IMR-90 (cell line): ENCODE measurements at regions not wholly inside any gene's neighbourhood (a gene's known extent, or its start where the extent isn't known, plus 50 kb on each side); places are given as distances from the start of the nearest gene placed in this dataset.
"Not testable (repeated sequence)": the region's sequence is repeated elsewhere in the genome, so short reads cannot be mapped to it uniquely, and the experiment has no call there.

Experiments used
- ATAC-seq: fragments of 200-7000 bp; cut with Tn5 transposase; 2 replicates; pipeline ENCODE4 v1.9.1; 2020; ENCODE audit warnings: low read depth, mild to moderate bottlenecking, moderate library complexity
- BruUV-seq: library from RNA; stranded (reverse); fragments of 400-500 nt; replicated peaks from 2 replicates; lab custom pipeline; 2021; lab: Mats Ljungman, UMichigan
- CTCF ChIA-PET: fragments of 300-600 bp; formaldehyde crosslinking; extraction: SDS; loops from one replicate; lab custom pipeline; 2021; ENCODE audit warnings: antibody characterized with exemption; lab: Yijun Ruan, JAX
- POLR2A ChIA-PET: fragments of 300-600 bp; sonication (Branson Sonifier 250); formaldehyde crosslinking; loops from one replicate; lab custom pipeline; 2022; ENCODE audit warnings: antibody characterized with exemption; ENCODE audit not compliant: unreplicated experiment; lab: Charles Lee
- DNase-seq: peaks from one replicate; pipeline ENCODE4 v3.0.0; 2013
- H2AFZ ChIP-seq: replicated peaks from 2 replicates; pipeline ENCODE3; 2013; ENCODE audit warnings: low read length, mild to moderate bottlenecking; ENCODE audit not compliant: poor library complexity
- H2AK5ac ChIP-seq: 2 replicates; pipeline ENCODE4 v1.6.1; 2013; ENCODE audit warnings: low read depth, low read length, inconsistent platforms
- H2AK9ac ChIP-seq: replicated peaks from 2 replicates; pipeline ENCODE3; 2013; ENCODE audit warnings: mild to moderate bottlenecking, low read depth, low read length, moderate library complexity; ENCODE audit not compliant: poor library complexity
- H2BK120ac ChIP-seq: 2 replicates; pipeline ENCODE4 v1.6.1; 2013; ENCODE audit warnings: low read depth, low read length, inconsistent platforms
- H2BK15ac ChIP-seq: 3 replicates; pipeline ENCODE4 v1.6.1; 2013; ENCODE audit warnings: low read depth, low read length, inconsistent platforms
- H2BK20ac ChIP-seq: 2 replicates; pipeline ENCODE4 v1.6.1; 2013; ENCODE audit warnings: low read depth, mild to moderate bottlenecking, inconsistent platforms, low read length, moderate library complexity
- H2BK5ac ChIP-seq: 2 replicates; pipeline ENCODE4 v1.6.1; 2013; ENCODE audit warnings: mild to moderate bottlenecking, low read depth, low read length, inconsistent platforms; ENCODE audit not compliant: poor library complexity, severe bottlenecking
- H3K14ac ChIP-seq: replicated peaks from 2 replicates; pipeline ENCODE4 v1.6.1; 2013; ENCODE audit warnings: low read depth, low read length, inconsistent platforms
- H3K18ac ChIP-seq: 2 replicates; pipeline ENCODE4 v1.6.1; 2013; ENCODE audit warnings: low read depth, low read length, control low read depth
- H3K23ac ChIP-seq: 2 replicates; pipeline ENCODE4 v1.6.1; 2013; ENCODE audit warnings: low read depth, low read length, inconsistent platforms
- H3K27ac ChIP-seq: 2 replicates; pipeline ENCODE4 v1.5.1; 2013; ENCODE audit warnings: mild to moderate bottlenecking, control low read depth, low read length; ENCODE audit not compliant: insufficient read depth
- H3K27me3 ChIP-seq: 2 replicates; pipeline ENCODE4 v1.6.1; 2013; ENCODE audit warnings: low read length; ENCODE audit not compliant: control insufficient read depth, insufficient read depth
- H3K36me3 ChIP-seq: 2 replicates; pipeline ENCODE4 v1.6.1; 2013; ENCODE audit warnings: low read length, mixed read lengths; ENCODE audit not compliant: control insufficient read depth, insufficient read depth
- H3K4ac ChIP-seq: 2 replicates; pipeline ENCODE4 v1.6.1; 2013; ENCODE audit warnings: low read depth, low read length, inconsistent platforms
- H3K4me1 ChIP-seq: 2 replicates; pipeline ENCODE4 v1.6.1; 2013; ENCODE audit warnings: low read length, mixed read lengths; ENCODE audit not compliant: control insufficient read depth, insufficient read depth
- H3K4me2 ChIP-seq: 2 replicates; pipeline ENCODE4 v1.6.1; 2013; ENCODE audit warnings: low read depth, mild to moderate bottlenecking, control low read depth, low read length, moderate library complexity
- H3K4me3 ChIP-seq: 2 replicates; pipeline ENCODE4 v1.5.1; 2013; ENCODE audit warnings: low read depth, mild to moderate bottlenecking, control low read depth, low read length, moderate library complexity; ENCODE audit not compliant: insufficient read depth
- H3K56ac ChIP-seq: 2 replicates; pipeline ENCODE4 v1.6.1; 2013; ENCODE audit warnings: low read length, inconsistent platforms; ENCODE audit not compliant: insufficient read depth; ENCODE audit errors: extremely low read depth
- H3K79me1 ChIP-seq, 2 experiments: 2 replicates each; pipeline ENCODE4 v1.6.1; 2013; ENCODE audit warnings: low read length in 2 of 2, inconsistent platforms in 1 of 2, low read depth in 1 of 2
- H3K9ac ChIP-seq: 2 replicates; pipeline ENCODE4 v1.6.1; 2013; ENCODE audit warnings: low read depth, low read length, control low read depth
- H3K9me1 ChIP-seq: 2 replicates; pipeline ENCODE4 v1.6.1; 2013; ENCODE audit warnings: low read length, inconsistent platforms; ENCODE audit not compliant: insufficient read depth
- H3K9me3 ChIP-seq: 2 replicates; pipeline ENCODE4 v1.6.1; 2013; ENCODE audit warnings: low read length; ENCODE audit not compliant: control insufficient read depth, insufficient read depth
- H4K20me1 ChIP-seq: 2 replicates; pipeline ENCODE4 v1.6.1; 2013; ENCODE audit warnings: low read length, inconsistent platforms; ENCODE audit not compliant: insufficient read depth
- H4K5ac ChIP-seq: 2 replicates; pipeline ENCODE4 v1.6.1; 2013; ENCODE audit warnings: mild to moderate bottlenecking, low read depth, low read length, control low read depth
- H4K8ac ChIP-seq, 2 experiments: 2 replicates each; pipeline ENCODE4 v1.6.1; 2013; ENCODE audit warnings: low read depth in 2 of 2, low read length in 2 of 2, control low read depth in 1 of 2, inconsistent platforms in 1 of 2
- H4K91ac ChIP-seq: 2 replicates; pipeline ENCODE4 v1.6.1; 2013; ENCODE audit warnings: low read depth, low read length, inconsistent platforms; ENCODE audit not compliant: insufficient read depth
- WGBS, 2 experiments: methylation state at CpG; one replicate each; pipeline versions ENCODE4 v1.1.5 to v1.1.7; 2013; ENCODE audit warnings: missing lambda C conversion rate in 2 of 2; ENCODE audit not compliant: insufficient read length in 1 of 2; ENCODE audit errors: extremely low coverage in 2 of 2; 5-methylcytosine and 5-hydroxymethylcytosine counted together
- dilution Hi-C: fragments of 300-500 bp; cut with HindIII; formaldehyde crosslinking; loops from one replicate; pipeline ENCODE4 v1.14.3; 2018; ENCODE audit warnings: low sequenced_read_pairs; ENCODE audit not compliant: unreplicated experiment
- in situ Hi-C: fragments of 300-500 bp; cut with MboI; formaldehyde crosslinking; loops from 3 replicates; pipeline ENCODE4 v1.14.3; 2019; ENCODE audit warnings: low sequenced_read_pairs, inconsistent platforms, mixed read lengths
- intact Hi-C: fragments of 100-400 bp; cut with micrococcal nuclease; formaldehyde crosslinking; loops from 2 replicates; pipeline ENCODE4 v1.10.0; 2022

DNA sequence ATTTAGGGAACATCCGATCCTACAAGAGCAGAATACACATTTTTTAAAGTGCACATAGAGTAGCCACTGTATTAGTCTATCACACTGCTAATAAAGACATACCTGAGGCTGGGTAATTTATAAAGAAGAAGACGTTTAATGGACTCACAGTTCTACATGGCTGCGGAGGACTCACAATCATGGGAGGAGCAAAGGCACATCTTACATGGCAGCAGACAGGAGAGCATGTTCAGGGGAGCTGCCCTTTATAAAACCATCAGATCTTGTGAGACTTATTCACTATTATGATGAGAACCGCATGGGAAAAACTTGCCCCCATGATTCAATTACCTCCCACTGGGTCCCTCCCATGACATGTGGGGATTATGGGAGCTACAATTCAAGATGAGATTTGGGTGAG, 421.5 kb downstream of the EDEM1 start:
- H3K27ac ChIP-seq, POLR2A ChIA-PET, H4K5ac ChIP-seq, H3K4me2 ChIP-seq, H3K18ac ChIP-seq, intact Hi-C loops, dilution Hi-C loops, H3K4me3 ChIP-seq, H2BK20ac ChIP-seq, H3K9me1 ChIP-seq, H2BK5ac ChIP-seq, BruUV-seq, H3K14ac ChIP-seq, in situ Hi-C loops, H3K23ac ChIP-seq, H3K4me1 ChIP-seq, H2BK15ac ChIP-seq, H3K79me1 ChIP-seq, H3K9me3 ChIP-seq, H3K36me3 ChIP-seq, H2BK120ac ChIP-seq, H3K27me3 ChIP-seq, DNase-seq, H2AK5ac ChIP-seq, H3K56ac ChIP-seq, H4K20me1 ChIP-seq, H2AK9ac ChIP-seq, CTCF ChIA-PET, H4K91ac ChIP-seq, H2AFZ ChIP-seq, ATAC-seq, H3K9ac ChIP-seq, H3K4ac ChIP-seq, H4K8ac ChIP-seq: not testable (repeated sequence)
- no CpG with 5 or more reads among the region's 4 CpGs for WGBS, 2 experiments
